ENCODE measurements at regions not wholly inside any gene's neighbourhood (a gene's known extent, or its start where the extent isn't known, plus 50 kb on each side); places are given as distances from the start of the nearest gene placed in this dataset.

- TF ChIP-seq POLR2AphosphoS5 (IDR thresholded peaks at IDR 0.05; ENCODE audit: insufficient read depth in 1 of 2, low read depth in 1 of 2) (no peak), POLR2A (IDR thresholded peaks at IDR 0.05) (no peak), CTCF (IDR thresholded peaks at IDR 0.05) (no peak)
- intact Hi-C loops (cut with DNase I): no loop called here
Observed at GRCh38 chr11:104301776-104302175, 137.8 kb upstream of the PDGFD start.

DNA sequence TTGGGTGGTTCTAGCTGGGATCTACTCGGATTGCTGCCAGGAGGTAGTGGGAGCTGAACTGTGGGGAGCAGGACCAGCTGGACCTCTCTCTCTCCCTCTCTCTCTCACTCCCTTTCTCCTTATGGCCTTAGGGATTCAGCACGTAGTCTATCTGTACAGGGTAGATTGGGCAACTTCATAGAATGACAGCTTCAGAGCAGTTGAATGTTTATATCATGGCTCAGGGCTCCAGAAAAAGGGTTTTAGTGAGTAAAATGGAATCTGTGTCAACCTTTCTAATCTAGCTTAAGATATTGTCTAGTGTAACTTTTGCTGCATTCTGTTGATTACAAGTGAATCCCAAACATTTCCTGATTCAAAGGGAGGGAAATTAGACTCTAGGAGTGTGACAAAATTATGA is 127.7 kb upstream of the PDGFD start:
- no peak for DNase-seq (ENCODE audit: extremely low spot score in 2 of 2)
- no peak overlapping the region for H3K4me3 ChIP-seq
- TF ChIP-seq POLR2AphosphoS5 (IDR thresholded peaks at IDR 0.05; ENCODE audit: insufficient read depth in 1 of 2, low read depth in 1 of 2) (no peak), CTCF (IDR thresholded peaks at IDR 0.05) (no peak), POLR2A (IDR thresholded peaks at IDR 0.05) (no peak)
- no peaks in the 10 kb centered on the region for H3K9me3 ChIP-seq
- no peaks in the 10 kb centered on the region for H3K36me3 ChIP-seq
- H3K4me1 ChIP-seq: no peaks in the 10 kb centered on the region
- H3K27me3 ChIP-seq: no peaks in the 10 kb centered on the region
- H3K27ac ChIP-seq: no peak overlapping the region
- intact Hi-C loops (cut with DNase I): no loop called here

More at GRCh38 chr11:104301776-104302175, 137.8 kb upstream of the PDGFD start:
- Histone ChIP-seq H3K27ac (no peak overlapping the region), H3K4me3 (no peak overlapping the region), H3K4me1 (no peaks in the 10 kb centered on the region), H3K27me3 (no peaks in the 10 kb centered on the region), H3K9me3 (no peaks in the 10 kb centered on the region), H3K36me3 (no peaks in the 10 kb centered on the region)
- no peak for DNase-seq (ENCODE audit: extremely low spot score in 2 of 2)

- intact Hi-C loops (cut with DNase I): no loop called here
- Histone ChIP-seq H3K36me3 (no peaks in the 10 kb centered on the region), H3K4me1 (no peaks in the 10 kb centered on the region), H3K27ac (no peak overlapping the region), H3K4me3 (no peak overlapping the region), H3K9me3 (no peaks in the 10 kb centered on the region), H3K27me3 (no peaks in the 10 kb centered on the region)
- no peak for DNase-seq (ENCODE audit: extremely low spot score in 2 of 2)
- TF ChIP-seq POLR2A (IDR thresholded peaks at IDR 0.05): no peak
- TF ChIP-seq CTCF (IDR thresholded peaks at IDR 0.05): no peak
- no peak for TF ChIP-seq POLR2AphosphoS5 (IDR thresholded peaks at IDR 0.05; ENCODE audit: insufficient read depth in 1 of 2, low read depth in 1 of 2)
Observed at GRCh38 chr11:104286129-104286528, 122.2 kb upstream of the PDGFD start.

DNA sequence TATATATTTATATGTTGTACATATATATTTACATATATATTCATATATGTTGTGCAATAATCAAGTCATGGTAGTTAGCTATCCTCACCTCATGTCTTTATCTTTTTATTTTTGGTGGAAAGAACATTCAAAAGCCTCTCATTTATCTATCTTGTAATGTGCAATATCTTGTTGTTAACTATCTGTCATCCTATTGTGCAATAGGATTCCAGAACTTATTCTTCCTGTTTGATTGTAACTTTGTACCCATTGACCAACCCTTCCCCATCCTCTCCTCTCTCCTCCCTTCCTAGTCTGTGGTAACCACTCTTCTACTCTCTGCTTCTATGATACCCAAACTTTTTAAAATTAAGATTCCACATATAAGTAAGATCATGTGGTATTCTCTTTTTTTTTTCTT is 115.6 kb upstream of the PDGFD start:
- no peaks in the 10 kb centered on the region for H3K36me3 ChIP-seq
- TF ChIP-seq POLR2A (IDR thresholded peaks at IDR 0.05): no peak

DNA sequence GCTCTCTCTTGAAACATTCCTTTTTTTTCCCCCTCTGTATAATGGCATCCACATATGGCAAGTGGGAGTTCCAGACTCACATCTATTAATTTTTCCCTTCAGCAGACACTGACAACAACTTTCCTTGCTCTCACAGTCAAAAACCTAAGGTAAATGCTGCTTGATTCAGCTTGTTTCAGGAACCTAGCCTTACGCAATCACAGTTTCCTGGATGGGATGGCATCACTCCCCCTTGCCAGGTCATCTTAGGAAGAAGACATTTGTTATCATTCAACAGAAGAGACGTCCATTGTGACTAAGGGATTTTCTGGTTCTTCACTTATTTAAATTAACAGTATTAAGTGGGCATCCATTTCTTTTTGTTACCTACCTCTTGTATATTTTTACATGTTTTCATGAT is 112.0 kb upstream of the PDGFD start:
- Histone ChIP-seq H3K27ac (no peak overlapping the region), H3K9me3 (no peaks in the 10 kb centered on the region), H3K4me1 (no peaks in the 10 kb centered on the region), H3K4me3 (no peak overlapping the region), H3K36me3 (no peaks in the 10 kb centered on the region), H3K27me3 (no peaks in the 10 kb centered on the region)
- TF ChIP-seq POLR2AphosphoS5 (IDR thresholded peaks at IDR 0.05; ENCODE audit: insufficient read depth in 1 of 2, low read depth in 1 of 2): no peak
- no peak for TF ChIP-seq CTCF (IDR thresholded peaks at IDR 0.05)
- TF ChIP-seq POLR2A (IDR thresholded peaks at IDR 0.05): no peak
- no peak for DNase-seq (ENCODE audit: extremely low spot score in 2 of 2)
- intact Hi-C loops (cut with DNase I): no loop called here

More for the DNA sequence above, 115.6 kb upstream of the PDGFD start:
- Histone ChIP-seq H3K4me1 (no peaks in the 10 kb centered on the region), H3K4me3 (no peak overlapping the region), H3K9me3 (no peaks in the 10 kb centered on the region), H3K27me3 (no peaks in the 10 kb centered on the region), H3K27ac (no peak overlapping the region)
- intact Hi-C loops (cut with DNase I): no loop called here
- DNase-seq (ENCODE audit: extremely low spot score in 2 of 2): no peak

GRCh38 chr11:104260456-104260855 is 96.5 kb upstream of the PDGFD start:
- DNase-seq (ENCODE audit: extremely low spot score in 2 of 2): no peak
- intact Hi-C loops (cut with DNase I): no loop called here

More at GRCh38 chr11:104260456-104260855, 96.5 kb upstream of the PDGFD start:
- Histone ChIP-seq H3K4me1 (no peaks in the 10 kb centered on the region), H3K9me3 (no peaks in the 10 kb centered on the region), H3K27ac (no peak overlapping the region), H3K27me3 (no peaks in the 10 kb centered on the region), H3K4me3 (no peak overlapping the region), H3K36me3 (no peaks in the 10 kb centered on the region)
- no peak for TF ChIP-seq CTCF (IDR thresholded peaks at IDR 0.05)
- TF ChIP-seq POLR2AphosphoS5 (IDR thresholded peaks at IDR 0.05; ENCODE audit: insufficient read depth in 1 of 2, low read depth in 1 of 2): no peak
- TF ChIP-seq POLR2A (IDR thresholded peaks at IDR 0.05): no peak
